GM23338 (cell line): ENCODE measurements at regions not wholly inside any gene's neighbourhood (a gene's known extent, or its start where the extent isn't known, plus 50 kb on each side); places are given as distances from the start of the nearest gene placed in this dataset.

Source experiments
- ATAC-seq: fragments of 200-7000 bp; cut with Tn5 transposase; 3 replicates; pipeline ENCODE4 v1.9.1; 2020
- DNase-seq: peaks from one replicate; pipeline ENCODE4 v3.0.0-alpha.2; 2015; ENCODE audit warnings: low spot score
- H2AFZ ChIP-seq: fragments of 200-600 bp; sonication (generic); 2 replicates; pipeline ENCODE4 v1.8.0; 2016; ENCODE audit warnings: antibody characterized with exemption, mild to moderate bottlenecking, moderate library complexity
- H3F3A ChIP-seq: fragments of 200-600 bp; sonication (generic); replicated peaks from 2 replicates; pipeline ENCODE4 v1.8.0; 2017; ENCODE audit warnings: antibody characterized with exemption, mixed run types, low read depth
- H3K27ac ChIP-seq: fragments of 200-600 bp; sonication (generic); 2 replicates; pipeline ENCODE4 v1.6.1; 2016; ENCODE audit warnings: low read depth
- H3K27me3 ChIP-seq: fragments of 200-600 bp; sonication (generic); 2 replicates; pipeline ENCODE4 v1.8.0; 2016; ENCODE audit warnings: mild to moderate bottlenecking, mixed run types, moderate library complexity; ENCODE audit not compliant: insufficient read depth
- H3K36me3 ChIP-seq: fragments of 200-600 bp; sonication (generic); 2 replicates; pipeline ENCODE4 v1.8.0; 2016; ENCODE audit warnings: mild to moderate bottlenecking; ENCODE audit not compliant: insufficient read depth
- H3K4me1 ChIP-seq: fragments of 200-600 bp; sonication (generic); 2 replicates; pipeline ENCODE4 v1.8.0; 2016; ENCODE audit warnings: mild to moderate bottlenecking, moderate library complexity; ENCODE audit not compliant: insufficient read depth
- H3K4me2 ChIP-seq: fragments of 200-600 bp; sonication (generic); 2 replicates; pipeline ENCODE4 v1.7.1; 2017; ENCODE audit warnings: mixed run types
- H3K4me3 ChIP-seq: fragments of 200-600 bp; sonication (generic); 2 replicates; pipeline ENCODE4 v1.6.1; 2016; ENCODE audit warnings: mixed run types
- H3K79me2 ChIP-seq: fragments of 200-600 bp; sonication (generic); replicated peaks from 2 replicates; pipeline ENCODE4 v1.8.0; 2017; ENCODE audit warnings: mild to moderate bottlenecking; ENCODE audit not compliant: insufficient read depth
- H3K9me2 ChIP-seq: fragments of 200-600 bp; sonication (generic); 2 replicates; pipeline ENCODE4 v1.8.0; 2017; ENCODE audit not compliant: insufficient read depth
- H4K20me1 ChIP-seq: fragments of 200-600 bp; sonication (generic); replicated peaks from 2 replicates; pipeline ENCODE4 v1.8.0; 2017; ENCODE audit warnings: mild to moderate bottlenecking; ENCODE audit not compliant: insufficient read depth
- H3K27ac Mint-ChIP-seq: 2 replicates; pipeline ENCODE4 v1.8.0; 2020; ENCODE audit warnings: inconsistent platforms, mild to moderate bottlenecking, moderate library complexity, mixed read lengths
- H3K27me3 Mint-ChIP-seq: 3 replicates; pipeline ENCODE4 v1.8.0; 2022; ENCODE audit warnings: low read depth, mild to moderate bottlenecking, moderate library complexity, mixed read lengths, inconsistent platforms; ENCODE audit not compliant: insufficient read depth, poor library complexity
- H3K36me3 Mint-ChIP-seq: 3 replicates; pipeline ENCODE4 v1.8.0; 2021; ENCODE audit warnings: low read depth, mild to moderate bottlenecking, inconsistent platforms, moderate library complexity, mixed read lengths
- H3K4me1 Mint-ChIP-seq: 3 replicates; pipeline ENCODE4 v1.8.0; 2020; ENCODE audit warnings: mild to moderate bottlenecking, inconsistent platforms, mixed read lengths
- H3K4me3 Mint-ChIP-seq: 3 replicates; pipeline ENCODE4 v1.8.0; 2021; ENCODE audit warnings: moderate library complexity, mild to moderate bottlenecking, inconsistent platforms, mixed read lengths
- H3K9me3 Mint-ChIP-seq: 3 replicates; pipeline ENCODE4 v1.8.0; 2020; ENCODE audit warnings: moderate library complexity, mild to moderate bottlenecking, inconsistent platforms, mixed read lengths
- EZH2 ChIP-seq: fragments of 200-600 bp; sonication (generic); IDR thresholded peaks from one replicate; pipeline ENCODE4 v1.8.0; 2017; ENCODE audit warnings: antibody characterized with exemption, mild to moderate bottlenecking, low read depth; ENCODE audit not compliant: unreplicated experiment
- EZH2phosphoT487 ChIP-seq: fragments of 200-600 bp; sonication (generic); IDR thresholded peaks from one replicate; pipeline ENCODE4 v1.8.1; 2018; ENCODE audit warnings: antibody characterized with exemption; ENCODE audit not compliant: unreplicated experiment
- JUNB ChIP-seq: IDR thresholded peaks from one replicate; pipeline ENCODE4 v1.6.1; 2016; ENCODE audit warnings: antibody characterized with exemption; ENCODE audit not compliant: unreplicated experiment
- ZNF331 ChIP-seq: fragments of 250-450 bp; sonication (Bioruptor Pico); IDR thresholded peaks from 2 replicates; pipeline ENCODE4 v1.5.0; 2020; ENCODE audit warnings: low read depth, mild to moderate bottlenecking, moderate library complexity
- ZNF462 ChIP-seq: fragments of 250-450 bp; sonication (Bioruptor Pico); IDR thresholded peaks from 2 replicates; pipeline ENCODE4 v1.5.0; 2020; ENCODE audit warnings: mild to moderate bottlenecking, moderate library complexity
- TF ChIP-seq, protein P1 (sequence below), 2 experiments: fragments of 200-600 bp in 1 of 2; sonication (generic) in 1 of 2; conservative IDR thresholded peaks; 2 replicates each; pipeline versions ENCODE4 v1.5.1 to v1.6.1; 2016 to 2017; ENCODE audit warnings: antibody characterized with exemption in 2 of 2, low read depth in 2 of 2, mild to moderate bottlenecking in 2 of 2, moderate library complexity in 1 of 2
- TF ChIP-seq, protein P2 (sequence below): IDR thresholded peaks from 2 replicates; pipeline ENCODE4 v1.6.1; 2016; ENCODE audit warnings: antibody characterized with exemption

DNA sequence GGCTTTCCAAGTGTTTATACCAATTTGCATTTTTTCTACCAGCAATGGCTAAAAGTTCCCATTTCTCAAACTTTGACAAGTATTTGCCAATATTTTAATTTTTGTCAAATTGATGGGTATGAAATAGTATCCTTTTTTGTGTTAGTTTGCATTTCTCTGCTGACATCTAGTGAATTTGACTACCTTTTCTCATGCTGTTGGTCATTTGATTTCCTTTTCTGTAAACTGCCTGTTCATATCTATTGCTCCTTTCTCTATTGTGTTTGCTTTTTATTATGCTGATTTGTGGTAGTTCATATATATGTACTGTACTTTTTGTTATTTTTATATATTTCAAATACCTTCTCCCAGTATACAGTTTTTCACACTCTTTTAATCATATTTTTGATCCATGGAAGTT is 149.4 kb downstream of the PMAIP1 start (continued):
- TF ChIP-seq, protein P1, sequence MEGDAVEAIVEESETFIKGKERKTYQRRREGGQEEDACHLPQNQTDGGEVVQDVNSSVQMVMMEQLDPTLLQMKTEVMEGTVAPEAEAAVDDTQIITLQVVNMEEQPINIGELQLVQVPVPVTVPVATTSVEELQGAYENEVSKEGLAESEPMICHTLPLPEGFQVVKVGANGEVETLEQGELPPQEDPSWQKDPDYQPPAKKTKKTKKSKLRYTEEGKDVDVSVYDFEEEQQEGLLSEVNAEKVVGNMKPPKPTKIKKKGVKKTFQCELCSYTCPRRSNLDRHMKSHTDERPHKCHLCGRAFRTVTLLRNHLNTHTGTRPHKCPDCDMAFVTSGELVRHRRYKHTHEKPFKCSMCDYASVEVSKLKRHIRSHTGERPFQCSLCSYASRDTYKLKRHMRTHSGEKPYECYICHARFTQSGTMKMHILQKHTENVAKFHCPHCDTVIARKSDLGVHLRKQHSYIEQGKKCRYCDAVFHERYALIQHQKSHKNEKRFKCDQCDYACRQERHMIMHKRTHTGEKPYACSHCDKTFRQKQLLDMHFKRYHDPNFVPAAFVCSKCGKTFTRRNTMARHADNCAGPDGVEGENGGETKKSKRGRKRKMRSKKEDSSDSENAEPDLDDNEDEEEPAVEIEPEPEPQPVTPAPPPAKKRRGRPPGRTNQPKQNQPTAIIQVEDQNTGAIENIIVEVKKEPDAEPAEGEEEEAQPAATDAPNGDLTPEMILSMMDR (conservative IDR thresholded peaks at IDR 0.05; ENCODE audit: low read depth in 2 of 2): no peak
- TF ChIP-seq JUNB: no peak

GRCh38 chr18:60047556-60047955 is 147.8 kb downstream of the PMAIP1 start:
- H3F3A ChIP-seq: no peaks in the 10 kb centered on the region
- H3K4me1 ChIP-seq: no peaks in the 10 kb centered on the region
- H3K27ac Mint-ChIP-seq: no peak overlapping the region
- TF ChIP-seq EZH2 (no peak), ZNF331 (no peak)
- TF ChIP-seq, protein P2, sequence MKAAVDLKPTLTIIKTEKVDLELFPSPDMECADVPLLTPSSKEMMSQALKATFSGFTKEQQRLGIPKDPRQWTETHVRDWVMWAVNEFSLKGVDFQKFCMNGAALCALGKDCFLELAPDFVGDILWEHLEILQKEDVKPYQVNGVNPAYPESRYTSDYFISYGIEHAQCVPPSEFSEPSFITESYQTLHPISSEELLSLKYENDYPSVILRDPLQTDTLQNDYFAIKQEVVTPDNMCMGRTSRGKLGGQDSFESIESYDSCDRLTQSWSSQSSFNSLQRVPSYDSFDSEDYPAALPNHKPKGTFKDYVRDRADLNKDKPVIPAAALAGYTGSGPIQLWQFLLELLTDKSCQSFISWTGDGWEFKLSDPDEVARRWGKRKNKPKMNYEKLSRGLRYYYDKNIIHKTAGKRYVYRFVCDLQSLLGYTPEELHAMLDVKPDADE: no peak
- no peak for ATAC-seq
- H3K36me3 Mint-ChIP-seq: no peaks in the 10 kb centered on the region; the same call in 2 of the 3 replicates
- H2AFZ ChIP-seq: no peak overlapping the region
- no peak overlapping the region for H3K4me2 ChIP-seq
- H3K79me2 ChIP-seq: no peaks in the 10 kb centered on the region
- no peak overlapping the region for H3K4me3 Mint-ChIP-seq
- DNase-seq: no peak
- no peaks in the 10 kb centered on the region for H3K36me3 ChIP-seq
- no peaks in the 10 kb centered on the region for H3K4me1 Mint-ChIP-seq
- no peaks in the 10 kb centered on the region for H3K9me3 Mint-ChIP-seq
- no peak overlapping the region for H3K27ac ChIP-seq
- no peaks in the 10 kb centered on the region for H3K27me3 ChIP-seq
- H3K4me3 ChIP-seq: no peak overlapping the region
- H4K20me1 ChIP-seq: no peaks in the 10 kb centered on the region
- H3K9me2 ChIP-seq: no peaks in the 10 kb centered on the region
- H3K27me3 Mint-ChIP-seq: no peaks in the 10 kb centered on the region

GRCh38 chr18:60044290-60045006 is 144.7 kb downstream of the PMAIP1 start:
- no peaks in the 10 kb centered on the region for H3K9me2 ChIP-seq
- Mint-ChIP-seq H3K4me1 (no peaks in the 10 kb centered on the region; the same call in 2 of the 3 replicates), H3K36me3 (no peaks in the 10 kb centered on the region), H3K9me3 (no peaks in the 10 kb centered on the region), H3K27ac (no peak overlapping the region), H3K27me3 (no peaks in the 10 kb centered on the region), H3K4me3 (no peak overlapping the region)
- H3K27me3 ChIP-seq: no peaks in the 10 kb centered on the region
- H3K4me2 ChIP-seq: no peak overlapping the region
- no peaks in the 10 kb centered on the region for H3K79me2 ChIP-seq
- H3K4me3 ChIP-seq: no peak overlapping the region
- no peaks in the 10 kb centered on the region for H3K36me3 ChIP-seq
- ATAC-seq (no peak), DNase-seq (no peak)
- H3F3A ChIP-seq: no peaks in the 10 kb centered on the region
- no peaks in the 10 kb centered on the region for H4K20me1 ChIP-seq
- H3K4me1 ChIP-seq: no peaks in the 10 kb centered on the region
- H2AFZ ChIP-seq: no peak overlapping the region
- no peak overlapping the region for H3K27ac ChIP-seq
- TF ChIP-seq EZH2phosphoT487: no peak
- TF ChIP-seq, protein P2: no peak
- no peak for TF ChIP-seq ZNF462 (CRISPR knock-in tag)
